Thoracic aorta (tissue), 2 donors: ENCODE measurements at regions not wholly inside any gene's neighbourhood (a gene's known extent, or its start where the extent isn't known, plus 50 kb on each side); places are given as distances from the start of the nearest gene placed in this dataset.

Source experiments
- ATAC-seq: fragments of 150-250 bp; one replicate; pipeline ENCODE4 v1.8.0; 2017; ENCODE audit warnings: low read depth; ENCODE audit not compliant: insufficient number of reproducible peaks, low FRiP score
- DNase-seq: peaks from one replicate; pipeline ENCODE4 v3.0.0-alpha.2; 2020; ENCODE audit warnings: low spot score
- H3K27ac ChIP-seq, 2 donors: fragments of 200-600 bp; sonication (generic); 1 replicate in 1 of 2; 2 replicates in 1 of 2; pipeline ENCODE4 v1.5.1; 2016; ENCODE audit warnings: mild to moderate bottlenecking in 2 of 2, moderate library complexity in 2 of 2
- H3K27me3 ChIP-seq: fragments of 200-600 bp; sonication (generic); replicated peaks from 2 replicates; pipeline ENCODE4 v1.6.0; 2016; ENCODE audit warnings: mild to moderate bottlenecking; ENCODE audit not compliant: insufficient read depth
- H3K36me3 ChIP-seq: fragments of 200-600 bp; sonication (generic); one replicate; pipeline ENCODE4 v1.5.1; 2016
- H3K4me1 ChIP-seq, 2 donors: fragments of 200-600 bp; sonication (generic); 1 replicate in 1 of 2; 2 replicates in 1 of 2; pipeline versions ENCODE4 v1.5.1 to v1.6.0; 2016; ENCODE audit warnings: low read depth in 2 of 2, mild to moderate bottlenecking in 1 of 2; ENCODE audit not compliant: control insufficient read depth in 1 of 2
- H3K4me3 ChIP-seq: fragments of 200-600 bp; sonication (generic); 2 replicates; pipeline ENCODE4 v1.5.1; 2016; ENCODE audit warnings: mild to moderate bottlenecking
- H3K9me3 ChIP-seq: fragments of 200-600 bp; sonication (generic); 2 replicates; pipeline ENCODE4 v1.5.1; 2016
- CTCF ChIP-seq: fragments of 200-600 bp; sonication (generic); IDR thresholded peaks from one replicate; pipeline ENCODE4 v1.5.1; 2019; ENCODE audit warnings: antibody characterized with exemption

GRCh38 chr3:159685801-159686200 is 302.8 kb upstream of the IL12A start:
- Histone ChIP-seq H3K4me3 (no peak overlapping the region), H3K4me1 (no peaks in the 10 kb centered on the region), H3K27me3 (no peaks in the 10 kb centered on the region), H3K27ac (no peak overlapping the region), H3K9me3 (no peaks in the 10 kb centered on the region), H3K36me3 (no peaks in the 10 kb centered on the region)
- DNase-seq (no peak), ATAC-seq (no peak)
- no peak for TF ChIP-seq CTCF

- Histone ChIP-seq H3K27ac (no peak overlapping the region), H3K4me3 (no peak overlapping the region), H3K9me3 (no peaks in the 10 kb centered on the region), H3K27me3 (no peaks in the 10 kb centered on the region), H3K36me3 (no peaks in the 10 kb centered on the region), H3K4me1 (no peaks in the 10 kb centered on the region)
- no peak for TF ChIP-seq CTCF
- no peak for DNase-seq
- no peak for ATAC-seq
Measured at GRCh38 chr3:159693226-159693625, 295.4 kb upstream of the IL12A start.

- ATAC-seq (peak; percentile 82), DNase-seq (peak; percentile 21)
- H3K27ac ChIP-seq, result peak overlapping the region; percentile 5 to 64
Measured at GRCh38 chr3:159711560-159712333, 276.9 kb upstream of the IL12A start.

GRCh38 chr3:159721324-159721723 is 267.3 kb upstream of the IL12A start:
- Histone ChIP-seq H3K4me3 (no peak overlapping the region), H3K27ac (no peak overlapping the region), H3K4me1 (no peaks in the 10 kb centered on the region), H3K9me3 (no peaks in the 10 kb centered on the region), H3K36me3 (no peaks in the 10 kb centered on the region), H3K27me3 (no peaks in the 10 kb centered on the region)
- DNase-seq (no peak), ATAC-seq (no peak)
- TF ChIP-seq CTCF, result no peak

More at GRCh38 chr3:159711560-159712333, 276.9 kb upstream of the IL12A start:
- Histone ChIP-seq H3K36me3 (no peaks in the 10 kb centered on the region), H3K9me3 (no peaks in the 10 kb centered on the region), H3K27me3 (no peaks in the 10 kb centered on the region), H3K4me1 (peaks cover 0 to 9% of the 10 kb centered on the region in 2 donors), H3K4me3 (peak overlapping the region; percentile 22)
- TF ChIP-seq CTCF, result no peak

GRCh38 chr3:159723295-159723694 is 265.3 kb upstream of the IL12A start:
- H3K27me3 ChIP-seq, result no peaks in the 10 kb centered on the region
- DNase-seq (no peak), ATAC-seq (no peak)
- no peak overlapping the region for H3K27ac ChIP-seq
- no peak for TF ChIP-seq CTCF
- H3K4me1 ChIP-seq, result no peaks in the 10 kb centered on the region
- H3K9me3 ChIP-seq, result no peaks in the 10 kb centered on the region
- H3K4me3 ChIP-seq, result no peak overlapping the region
- H3K36me3 ChIP-seq, result no peaks in the 10 kb centered on the region
